GM21423 (cell line): ENCODE measurements at regions not wholly inside any gene's neighbourhood (a gene's known extent, or its start where the extent isn't known, plus 50 kb on each side); places are given as distances from the start of the nearest gene placed in this dataset.

Experiments used
- ATAC-seq: cut with Tn5 transposase; IDR thresholded peaks from one replicate; pipeline ENCODE4 v1.9.1; 2021; ENCODE audit warnings: mild to moderate bottlenecking, moderate library complexity; ENCODE audit not compliant: unreplicated experiment

- ATAC-seq, result no peak
These were observed 131.4 kb upstream of the UBASH3B start for GRCh38 chr11:122523846-122524805.

- no peak for ATAC-seq
These were observed 133.9 kb upstream of the UBASH3B start for GRCh38 chr11:122521626-122522025.

GRCh38 chr11:122517403-122518379 is 137.8 kb upstream of the UBASH3B start:
- no peak for ATAC-seq

GRCh38 chr11:122516686-122517085 is 138.8 kb upstream of the UBASH3B start:
- ATAC-seq, result no peak

GRCh38 chr11:122513997-122514396 is 141.5 kb upstream of the UBASH3B start:
- ATAC-seq, result no peak

- ATAC-seq, result no peak
These were observed 142.2 kb upstream of the UBASH3B start for GRCh38 chr11:122513328-122513727.

- ATAC-seq, result no peak
These were observed 142.8 kb upstream of the UBASH3B start for GRCh38 chr11:122512688-122513087.

GRCh38 chr11:122509899-122510298 is 145.6 kb upstream of the UBASH3B start:
- no peak for ATAC-seq

GRCh38 chr11:122509091-122509490 is 146.4 kb upstream of the UBASH3B start:
- ATAC-seq, result no peak

GRCh38 chr11:122505304-122506006 is 150.1 kb upstream of the UBASH3B start:
- ATAC-seq, result no peak

- no peak for ATAC-seq
These were observed 161.3 kb upstream of the UBASH3B start for GRCh38 chr11:122494221-122494620.

GRCh38 chr11:122491509-122491908 is 164.0 kb upstream of the UBASH3B start:
- ATAC-seq, result no peak

GRCh38 chr11:122488892-122489706 is 166.4 kb upstream of the UBASH3B start:
- no peak for ATAC-seq

GRCh38 chr11:122487669-122488068 is 167.9 kb upstream of the UBASH3B start:
- no peak for ATAC-seq

- ATAC-seq, result no peak
These were observed 168.6 kb upstream of the UBASH3B start for GRCh38 chr11:122486793-122487495.

GRCh38 chr11:122478986-122479385 is 176.5 kb upstream of the UBASH3B start:
- no peak for ATAC-seq

GRCh38 chr11:122468965-122469364 is 186.6 kb upstream of the UBASH3B start:
- no peak for ATAC-seq

- no peak for ATAC-seq
These were observed 192.0 kb upstream of the UBASH3B start for GRCh38 chr11:122463530-122463929.

- ATAC-seq, result no peak
These were observed 196.5 kb upstream of the UBASH3B start for GRCh38 chr11:122459064-122459463.
